Heart left ventricle (tissue), 16 donors: ENCODE measurements at regions not wholly inside any gene's neighbourhood (a gene's known extent, or its start where the extent isn't known, plus 50 kb on each side); places are given as distances from the start of the nearest gene placed in this dataset.

Experiments
- ATAC-seq, 4 donors: fragments of 200-7000 bp; cut with Tn5 transposase; one replicate each; pipeline ENCODE4 v1.9.1; 2020 to 2022; ENCODE audit warnings: moderate library complexity in 4 of 4, mild to moderate bottlenecking in 3 of 4, moderate number of reproducible peaks in 1 of 4
- DNase-seq, 5 donors: peaks; one replicate each; pipeline ENCODE4 v3.0.0-alpha.2; 2020
- H3K27ac ChIP-seq, 12 donors: fragments of 200-600 bp; sonication (generic) in 4 of 12; one replicate each; pipeline versions ENCODE4 v1.5.0 to v1.8.0; 2016 to 2022; ENCODE audit warnings: mild to moderate bottlenecking in 2 of 12
- H3K27me3 ChIP-seq, 9 donors: fragments of 200-600 bp; sonication (generic) in 2 of 9; one replicate each; pipeline versions ENCODE4 v1.5.1 to v1.8.0; 2016 to 2022; ENCODE audit warnings: mild to moderate bottlenecking in 3 of 9
- H3K36me3 ChIP-seq, 9 donors: fragments of 200-600 bp; sonication (generic) in 2 of 9; one replicate each; pipeline versions ENCODE4 v1.5.0 to v1.8.0; 2018 to 2022; ENCODE audit warnings: mild to moderate bottlenecking in 2 of 9
- H3K4me1 ChIP-seq, 12 donors: fragments of 200-600 bp; sonication (generic) in 4 of 12; one replicate each; pipeline versions ENCODE4 v1.5.0 to v1.8.0; 2016 to 2022; ENCODE audit warnings: mild to moderate bottlenecking in 3 of 12
- H3K4me3 ChIP-seq, 12 donors: fragments of 200-600 bp; sonication (generic) in 4 of 12; one replicate each; pipeline versions ENCODE4 v1.5.0 to v1.8.0; 2017 to 2022; ENCODE audit warnings: mild to moderate bottlenecking in 9 of 12, moderate library complexity in 4 of 12
- H3K9me3 ChIP-seq, 12 donors: fragments of 200-600 bp; sonication (generic) in 4 of 12; one replicate each; pipeline versions ENCODE4 v1.5.0 to v1.8.0; 2016 to 2022; ENCODE audit warnings: mild to moderate bottlenecking in 1 of 12
- POLR2A ChIP-seq, 2 donors: fragments of 450-650 bp; IDR thresholded peaks; one replicate each; pipeline ENCODE4 v1.6.1; 2017; ENCODE audit warnings: antibody characterized with exemption in 2 of 2, mild to moderate bottlenecking in 2 of 2, moderate library complexity in 2 of 2
- WGBS, 4 donors: extraction: QIAGEN DNeasy Blood & Tissue Kit in 2 of 4; methylation state at CpG; one replicate each; pipeline versions ENCODE4 v1.1.5 to v1.1.7; 2013 to 2018; 5-methylcytosine and 5-hydroxymethylcytosine counted together
- intact Hi-C, 10 donors: fragments of 100-400 bp; cut with DNase I; formaldehyde crosslinking; loops; one replicate each; pipeline versions ENCODE4 v1.11.1 to v1.14.2; 2022
- TF ChIP-seq, protein P1 (sequence below), 12 donors: fragments of 200-600 bp; sonication (generic) in 4 of 12; IDR thresholded peaks; one replicate each; pipeline versions ENCODE4 v1.5.0 to v1.8.0; 2018 to 2022; ENCODE audit warnings: antibody characterized with exemption in 12 of 12, mild to moderate bottlenecking in 5 of 12
- donor health status: ischemic (EF 13 %, LVEDD 7.1; RV severe dilation, severe dysfunction).
- donor health status: healthy with polysubstance abuse.
- donor health status: DM: no; HTN: yes; CAD: no.
- donor health status: DM: no; HTN: no; CAD: no.
- donor health status: ischemic (EF 25% LVEDD 6.9; RV normal size, moderate dysfunction).
- donor health status: ischemic (EF 25% LVEDD 5.7; RV mildly dilated, moderate dysfunction).
- donor health status: healthy.
- donor health status: DM: yes; HTN: yes; CAD: no.
- donor health status: ischemic (EF 35%, LVEDD 5.7; RV mildly dilated, moderate dysfunction).
- donor health status: nonischemic (EF 11% LVEDD 7.7; RV severe dilation, severe dysfunction).
- donor health status: DM: yes; HTN: yes; CAD: no.
- donor health status: PGD.
- donor health status: ischemic (EF 29% LVEDD 5.4; RV normal size, mild dysfunction).
- donor health status: nonischemic (EF 23%, LVEDD 6.1; RV moderate dilation, normal function).

DNA sequence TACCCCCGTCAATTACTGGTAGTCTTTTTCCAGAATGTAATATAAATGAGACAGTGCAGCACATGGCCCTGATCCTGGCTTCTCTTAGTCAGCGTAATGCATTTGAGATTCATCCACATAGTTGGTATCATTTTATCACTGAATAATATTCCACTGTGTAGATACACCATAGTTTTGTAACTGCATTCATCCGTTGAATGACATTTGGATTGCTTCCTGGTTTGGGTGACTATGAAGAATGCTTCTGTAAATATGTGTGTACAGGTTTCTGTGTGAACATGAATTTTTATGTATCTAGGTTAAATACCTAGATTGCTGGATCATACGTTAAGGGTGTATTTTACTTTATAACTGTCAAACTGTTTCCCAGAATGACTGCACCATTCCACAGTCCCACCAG lies 62.6 kb upstream of the STMND1 start:
- H3K9me3 ChIP-seq: no peaks in the 10 kb centered on the region

GRCh38 chr6:17038316-17038715 lies 63.5 kb upstream of the STMND1 start:
- ATAC-seq: no peak

More for the DNA sequence above, 62.6 kb upstream of the STMND1 start:
- Histone ChIP-seq H3K27ac (no peak overlapping the region), H3K36me3 (no peaks in the 10 kb centered on the region), H3K27me3 (peaks cover 0 to 4% (median 0%) of the 10 kb centered on the region in 9 donors), H3K4me1 (peaks cover 0 to 9% (median 5%) of the 10 kb centered on the region in 12 donors), H3K4me3 (no peak overlapping the region)
- TF ChIP-seq, protein P1, sequence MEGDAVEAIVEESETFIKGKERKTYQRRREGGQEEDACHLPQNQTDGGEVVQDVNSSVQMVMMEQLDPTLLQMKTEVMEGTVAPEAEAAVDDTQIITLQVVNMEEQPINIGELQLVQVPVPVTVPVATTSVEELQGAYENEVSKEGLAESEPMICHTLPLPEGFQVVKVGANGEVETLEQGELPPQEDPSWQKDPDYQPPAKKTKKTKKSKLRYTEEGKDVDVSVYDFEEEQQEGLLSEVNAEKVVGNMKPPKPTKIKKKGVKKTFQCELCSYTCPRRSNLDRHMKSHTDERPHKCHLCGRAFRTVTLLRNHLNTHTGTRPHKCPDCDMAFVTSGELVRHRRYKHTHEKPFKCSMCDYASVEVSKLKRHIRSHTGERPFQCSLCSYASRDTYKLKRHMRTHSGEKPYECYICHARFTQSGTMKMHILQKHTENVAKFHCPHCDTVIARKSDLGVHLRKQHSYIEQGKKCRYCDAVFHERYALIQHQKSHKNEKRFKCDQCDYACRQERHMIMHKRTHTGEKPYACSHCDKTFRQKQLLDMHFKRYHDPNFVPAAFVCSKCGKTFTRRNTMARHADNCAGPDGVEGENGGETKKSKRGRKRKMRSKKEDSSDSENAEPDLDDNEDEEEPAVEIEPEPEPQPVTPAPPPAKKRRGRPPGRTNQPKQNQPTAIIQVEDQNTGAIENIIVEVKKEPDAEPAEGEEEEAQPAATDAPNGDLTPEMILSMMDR (IDR thresholded peaks at IDR 0.05): no peak
- no peak for TF ChIP-seq POLR2A (IDR thresholded peaks at IDR 0.05)
- no peak for DNase-seq
- intact Hi-C loops: no loop called here
- ATAC-seq: no peak
- WGBS, 4 donors: 87 to 93% (median 92%) methylated on average over 4 of the region's 4 CpGs

DNA sequence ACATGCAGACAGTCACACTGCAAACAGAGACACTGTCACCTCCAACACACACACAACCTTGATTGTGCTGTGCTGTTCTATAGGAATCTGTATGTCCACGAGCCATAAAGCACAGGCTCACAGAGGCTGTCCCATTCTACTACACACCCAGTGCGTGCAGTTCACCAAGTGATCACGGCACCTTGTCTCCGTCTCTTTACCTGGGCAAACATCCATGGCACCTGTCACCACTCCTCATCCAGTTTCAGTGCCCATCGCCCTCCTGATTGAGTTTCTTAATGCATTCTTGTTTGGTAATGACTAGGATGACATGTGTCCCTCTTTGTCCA lies 65.8 kb upstream of the STMND1 start:
- Histone ChIP-seq H3K27ac (no peak overlapping the region), H3K4me3 (no peak overlapping the region), H3K9me3 (no peaks in the 10 kb centered on the region), H3K27me3 (no peaks in the 10 kb centered on the region), H3K4me1 (peaks cover 0 to 23% (median 15%) of the 10 kb centered on the region in 12 donors), H3K36me3 (no peaks in the 10 kb centered on the region)
- TF ChIP-seq POLR2A (IDR thresholded peaks at IDR 0.05): no peak
- TF ChIP-seq, protein P1 (IDR thresholded peaks at IDR 0.05): no peak
- WGBS, 4 donors: 91 to 98% (median 92%) methylated on average over 5 of the region's 5 CpGs
- DNase-seq (no peak), ATAC-seq (no peak)
- intact Hi-C loops: no loop called here

More at GRCh38 chr6:17038316-17038715, 63.5 kb upstream of the STMND1 start:
- TF ChIP-seq, protein P1 (IDR thresholded peaks at IDR 0.05): no peak
- TF ChIP-seq POLR2A (IDR thresholded peaks at IDR 0.05): no peak
- H3K9me3 ChIP-seq: no peaks in the 10 kb centered on the region
- 79 to 85% (median 83%) methylated on average over 2 of the region's 2 CpGs for WGBS, 4 donors
- H3K36me3 ChIP-seq: no peaks in the 10 kb centered on the region
- peaks cover 0 to 15% (median 9%) of the 10 kb centered on the region in 12 donors for H3K4me1 ChIP-seq
- intact Hi-C loops: no loop called here
- no peak overlapping the region for H3K4me3 ChIP-seq
- no peak overlapping the region for H3K27ac ChIP-seq
- peaks cover 0 to 4% (median 0%) of the 10 kb centered on the region in 9 donors for H3K27me3 ChIP-seq
- no peak for DNase-seq

GRCh38 chr6:17035257-17036064 lies 66.4 kb upstream of the STMND1 start:
- TF ChIP-seq, protein P1 (IDR thresholded peaks at IDR 0.05): no peak
- TF ChIP-seq POLR2A (IDR thresholded peaks at IDR 0.05): no peak
- no peaks in the 10 kb centered on the region for H3K9me3 ChIP-seq
- 79 to 88% (median 85%) methylated on average over 8 of the region's 8 CpGs for WGBS, 4 donors
- no peaks in the 10 kb centered on the region for H3K36me3 ChIP-seq
- no peaks in the 10 kb centered on the region for H3K27me3 ChIP-seq
- ATAC-seq (no peak), DNase-seq (no peak)
- peaks cover 0 to 23% (median 15%) of the 10 kb centered on the region in 12 donors for H3K4me1 ChIP-seq
- H3K27ac ChIP-seq: no peak overlapping the region
- intact Hi-C loops: no loop called here
- no peak overlapping the region for H3K4me3 ChIP-seq
